NCI-H345 (cell line): ENCODE measurements at regions not wholly inside any gene's neighbourhood (a gene's known extent, or its start where the extent isn't known, plus 50 kb on each side); places are given as distances from the start of the nearest gene placed in this dataset.
"Not testable (repeated sequence)": the region's sequence is repeated elsewhere in the genome, so short reads cannot be mapped to it uniquely, and the experiment has no call there.

Experiments used
- DNase-seq: peaks from one replicate; lab custom pipeline; 2025; lab: John Stamatoyannopoulos, UW

- DNase-seq, result no peak
Observed at GRCh38 chr5:62778316-62779009, 199.8 kb downstream of the LRRC70 start.

- DNase-seq, result not testable (repeated sequence)
Observed at GRCh38 chr5:62777081-62777480, 198.5 kb downstream of the LRRC70 start.

- not testable (repeated sequence) for DNase-seq
Observed at GRCh38 chr5:62776592-62776991, 198.0 kb downstream of the LRRC70 start.

- DNase-seq, result no peak
Observed at GRCh38 chr5:62773460-62773859, 194.8 kb downstream of the LRRC70 start.

GRCh38 chr5:62771341-62771740 is 192.7 kb downstream of the LRRC70 start:
- no peak for DNase-seq

- no peak for DNase-seq
Observed at GRCh38 chr5:62767650-62768049, 189.0 kb downstream of the LRRC70 start.

GRCh38 chr5:62767077-62767476 is 188.5 kb downstream of the LRRC70 start:
- DNase-seq, result no peak

- DNase-seq, result no peak
Observed at GRCh38 chr5:62762503-62762902, 183.9 kb downstream of the LRRC70 start.

- DNase-seq, result not testable (repeated sequence)
Observed at GRCh38 chr5:62757686-62758085, 179.1 kb downstream of the LRRC70 start.

- DNase-seq, result not testable (repeated sequence)
Observed at GRCh38 chr5:62752998-62753367, 174.4 kb downstream of the LRRC70 start.

GRCh38 chr5:62752056-62752997 is 173.7 kb downstream of the LRRC70 start:
- not testable (repeated sequence) for DNase-seq

- DNase-seq, result no peak
Observed at GRCh38 chr5:62742207-62742606, 163.6 kb downstream of the LRRC70 start.

- DNase-seq, result no peak
Observed at GRCh38 chr5:62741761-62742160, 163.1 kb downstream of the LRRC70 start.

- no peak for DNase-seq
Observed at GRCh38 chr5:62737766-62738165, 159.1 kb downstream of the LRRC70 start.

GRCh38 chr5:62732677-62733121 is 154.1 kb downstream of the LRRC70 start:
- peak; percentile 23 for DNase-seq

- DNase-seq, result no peak
Observed at GRCh38 chr5:62731022-62731421, 152.4 kb downstream of the LRRC70 start.

- DNase-seq, result no peak
Observed at GRCh38 chr5:62729675-62730074, 151.1 kb downstream of the LRRC70 start.

GRCh38 chr5:62727861-62728260 is 149.2 kb downstream of the LRRC70 start:
- DNase-seq, result no peak

- DNase-seq, result no peak
Observed at GRCh38 chr5:62727184-62727583, 148.6 kb downstream of the LRRC70 start.

- DNase-seq, result no peak
Observed at GRCh38 chr5:62722360-62722759, 143.7 kb downstream of the LRRC70 start.

- DNase-seq, result peak; percentile 33
Observed at GRCh38 chr5:62720031-62720441, 141.4 kb downstream of the LRRC70 start.

GRCh38 chr5:62719061-62719720 is 140.6 kb downstream of the LRRC70 start:
- no peak for DNase-seq
